WTC11 (cell line): ENCODE measurements at regions not wholly inside any gene's neighbourhood (a gene's known extent, or its start where the extent isn't known, plus 50 kb on each side); places are given as distances from the start of the nearest gene placed in this dataset.

Source experiments
- ATAC-seq: fragments of 200-7000 bp; cut with Tn5 transposase; 2 replicates; pipeline ENCODE4 v1.10.0; 2021; ENCODE audit warnings: mild to moderate bottlenecking, moderate library complexity
- CTCF ChIA-PET: fragments of 300-600 bp; sonication (Branson Sonifier 250); formaldehyde crosslinking; loops from one replicate; lab custom pipeline; 2021; ENCODE audit warnings: antibody characterized with exemption; lab: Charles Lee
- POLR2A ChIA-PET: fragments of 350-600 bp; sonication (Branson Sonifier 250); formaldehyde crosslinking; loops from one replicate; lab custom pipeline; 2021; ENCODE audit warnings: antibody characterized with exemption; lab: Charles Lee
- DNase-seq: peaks from one replicate; pipeline ENCODE4 v3.0.0; 2021; ENCODE audit warnings: low spot score
- H3K27ac Mint-ChIP-seq: 2 replicates; pipeline ENCODE4 v1.8.0; 2021; ENCODE audit warnings: mixed read lengths
- H3K27me3 Mint-ChIP-seq: 2 replicates; pipeline ENCODE4 v1.8.0; 2021; ENCODE audit warnings: low read depth, mild to moderate bottlenecking, moderate library complexity, mixed read lengths
- H3K36me3 Mint-ChIP-seq: 2 replicates; pipeline ENCODE4 v1.8.0; 2021; ENCODE audit warnings: mixed read lengths
- H3K4me1 Mint-ChIP-seq: 2 replicates; pipeline ENCODE4 v1.8.0; 2022; ENCODE audit warnings: mixed read lengths
- H3K4me3 Mint-ChIP-seq: 2 replicates; pipeline ENCODE4 v1.8.0; 2021; ENCODE audit warnings: mild to moderate bottlenecking, moderate library complexity, mixed read lengths
- H3K9me3 Mint-ChIP-seq: 2 replicates; pipeline ENCODE4 v1.8.0; 2021; ENCODE audit warnings: mixed read lengths
- ARID4B ChIP-seq: sonication (generic); formaldehyde crosslinking; IDR thresholded peaks from 2 replicates; pipeline ENCODE4 v1.8.0; 2023; ENCODE audit warnings: missing genetic modification reagents, mild to moderate bottlenecking, borderline replicate concordance
- ATF3 ChIP-seq: sonication (generic); formaldehyde crosslinking; conservative IDR thresholded peaks from 2 replicates; pipeline ENCODE4 v1.8.1; 2022; ENCODE audit warnings: mild to moderate bottlenecking, missing genetic modification reagents
- CREM ChIP-seq: sonication (generic); formaldehyde crosslinking; IDR thresholded peaks from 2 replicates; pipeline ENCODE4 v1.8.1; 2022; ENCODE audit warnings: mild to moderate bottlenecking, missing genetic modification reagents, moderate library complexity
- EMX1 ChIP-seq: fragments of 250-450 bp; sonication (Bioruptor Pico); IDR thresholded peaks from 2 replicates; pipeline ENCODE4 v1.8.0; 2021; ENCODE audit warnings: mild to moderate bottlenecking
- ETV6 ChIP-seq: sonication (generic); formaldehyde crosslinking; IDR thresholded peaks from 2 replicates; pipeline ENCODE4 v1.8.1; 2022; ENCODE audit warnings: mild to moderate bottlenecking, missing genetic modification reagents
- GABPB1 ChIP-seq: sonication (generic); formaldehyde crosslinking; IDR thresholded peaks from 2 replicates; pipeline ENCODE4 v1.8.1; 2023; ENCODE audit warnings: mild to moderate bottlenecking, missing genetic modification reagents
- JUN ChIP-seq: sonication (generic); formaldehyde crosslinking; IDR thresholded peaks from 2 replicates; pipeline ENCODE4 v1.8.0; 2023; ENCODE audit warnings: mild to moderate bottlenecking, missing genetic modification reagents
- MLX ChIP-seq: sonication (generic); formaldehyde crosslinking; IDR thresholded peaks from 2 replicates; pipeline ENCODE4 v1.8.1; 2023; ENCODE audit warnings: mild to moderate bottlenecking, missing genetic modification reagents, moderate library complexity
- MYBL2 ChIP-seq: sonication (generic); formaldehyde crosslinking; IDR thresholded peaks from 2 replicates; pipeline ENCODE4 v1.8.1; 2023; ENCODE audit warnings: mild to moderate bottlenecking, moderate library complexity, missing genetic modification reagents
- NFATC4 ChIP-seq: fragments of 250-450 bp; sonication (Bioruptor Pico); IDR thresholded peaks from 2 replicates; pipeline ENCODE4 v1.9.0; 2021; ENCODE audit warnings: mild to moderate bottlenecking
- TEAD4 ChIP-seq: sonication (generic); formaldehyde crosslinking; IDR thresholded peaks from 2 replicates; pipeline ENCODE4 v1.8.0; 2022; ENCODE audit warnings: mild to moderate bottlenecking, missing genetic modification reagents
- ZBTB21 ChIP-seq: sonication (generic); formaldehyde crosslinking; IDR thresholded peaks from 2 replicates; pipeline ENCODE4 v1.8.1; 2023; ENCODE audit warnings: mild to moderate bottlenecking, missing genetic modification reagents, borderline replicate concordance
- ZNF121 ChIP-seq: sonication (generic); formaldehyde crosslinking; IDR thresholded peaks from 2 replicates; pipeline ENCODE4 v1.8.0; 2023; ENCODE audit warnings: missing genetic modification reagents
- ZNF138 ChIP-seq: sonication (generic); formaldehyde crosslinking; conservative IDR thresholded peaks from 2 replicates; pipeline ENCODE4 v1.8.1; 2022; ENCODE audit warnings: mild to moderate bottlenecking, moderate library complexity, missing genetic modification reagents
- ZNF317 ChIP-seq: sonication (generic); formaldehyde crosslinking; IDR thresholded peaks from 2 replicates; pipeline ENCODE4 v1.8.1; 2023; ENCODE audit warnings: low read depth, mild to moderate bottlenecking, moderate library complexity, missing genetic modification reagents, borderline replicate concordance
- ZNF512 ChIP-seq: sonication (generic); formaldehyde crosslinking; IDR thresholded peaks from 2 replicates; pipeline ENCODE4 v1.8.1; 2022; ENCODE audit warnings: missing genetic modification reagents, borderline replicate concordance
- ZNF532 ChIP-seq: fragments of 250-450 bp; sonication (Bioruptor Pico); IDR thresholded peaks from 2 replicates; pipeline ENCODE4 v1.9.0; 2021; ENCODE audit warnings: mild to moderate bottlenecking, borderline replicate concordance

- Mint-ChIP-seq H3K4me3 (no peak overlapping the region), H3K27ac (no peak overlapping the region), H3K4me1 (peaks cover 16% of the 10 kb centered on the region), H3K9me3 (no peaks in the 10 kb centered on the region), H3K36me3 (no peaks in the 10 kb centered on the region), H3K27me3 (peaks cover 11% of the 10 kb centered on the region)
- no peak for TF ChIP-seq ZNF138
- TF ChIP-seq TEAD4 (CRISPR knock-in tag), result no peak
- TF ChIP-seq NFATC4 (CRISPR knock-in tag), result no peak
- TF ChIP-seq MLX (CRISPR knock-in tag), result no peak
- no peak for TF ChIP-seq ETV6 (CRISPR knock-in tag)
- no peak for TF ChIP-seq ZNF512 (CRISPR knock-in tag)
- TF ChIP-seq ATF3 (CRISPR knock-in tag), result no peak
- no peak for TF ChIP-seq JUN
- TF ChIP-seq CREM (CRISPR knock-in tag), result no peak
- TF ChIP-seq ZNF532 (CRISPR knock-in tag), result no peak
- no peak for TF ChIP-seq ARID4B (CRISPR knock-in tag)
- TF ChIP-seq GABPB1 (CRISPR knock-in tag), result no peak
- no peak for TF ChIP-seq ZNF121 (CRISPR knock-in tag)
- no peak for TF ChIP-seq ZNF317 (CRISPR knock-in tag)
- no peak for TF ChIP-seq MYBL2
- TF ChIP-seq EMX1 (CRISPR knock-in tag), result no peak
- no peak for TF ChIP-seq ZBTB21 (CRISPR knock-in tag)
- ChIA-PET CTCF (no interaction called here), POLR2A (no interaction called here)
- DNase-seq, result no peak
- ATAC-seq, result no peak
Observed at GRCh38 chr20:21014528-21014927, 91.6 kb downstream of the LINC00237 start.
